ENCODE measurements at regions not wholly inside any gene's neighbourhood (a gene's known extent, or its start where the extent isn't known, plus 50 kb on each side); places are given as distances from the start of the nearest gene placed in this dataset.

GRCh38 chr3:22297436-22297835 is 546.4 kb upstream of the ZNF385D start:
- TF ChIP-seq CTCF (IDR thresholded peaks at IDR 0.05) = no peak
- TF ChIP-seq POLR2A (IDR thresholded peaks at IDR 0.05) = no peak

All from stomach (tissue), 4 donors.